GM23338 (cell line): ENCODE measurements at regions not wholly inside any gene's neighbourhood (a gene's known extent, or its start where the extent isn't known, plus 50 kb on each side); places are given as distances from the start of the nearest gene placed in this dataset.

ENCODE experiments used
- CREB1 ChIP-seq: fragments of 250-450 bp; sonication (Bioruptor Pico); IDR thresholded peaks from 2 replicates; pipeline ENCODE4 v1.5.0; 2020; ENCODE audit warnings: low read depth, mild to moderate bottlenecking, moderate library complexity
- EZH2 ChIP-seq: fragments of 200-600 bp; sonication (generic); IDR thresholded peaks from one replicate; pipeline ENCODE4 v1.8.0; 2017; ENCODE audit warnings: antibody characterized with exemption, mild to moderate bottlenecking, low read depth; ENCODE audit not compliant: unreplicated experiment
- EZH2phosphoT487 ChIP-seq: fragments of 200-600 bp; sonication (generic); IDR thresholded peaks from one replicate; pipeline ENCODE4 v1.8.1; 2018; ENCODE audit warnings: antibody characterized with exemption; ENCODE audit not compliant: unreplicated experiment
- JUNB ChIP-seq: IDR thresholded peaks from one replicate; pipeline ENCODE4 v1.6.1; 2016; ENCODE audit warnings: antibody characterized with exemption; ENCODE audit not compliant: unreplicated experiment
- NANOG ChIP-seq: IDR thresholded peaks from 2 replicates; pipeline ENCODE4 v1.6.1; 2016; ENCODE audit warnings: antibody characterized with exemption, borderline replicate concordance
- POLR2AphosphoS5 ChIP-seq: IDR thresholded peaks from 2 replicates; pipeline ENCODE4 v1.6.1; 2016; ENCODE audit warnings: antibody characterized with exemption, low read depth
- STAT1 ChIP-seq: IDR thresholded peaks from one replicate; pipeline ENCODE4 v1.6.1; 2016; ENCODE audit warnings: antibody characterized with exemption; ENCODE audit not compliant: unreplicated experiment
- ZNF114 ChIP-seq: fragments of 250-450 bp; sonication (Bioruptor Pico); IDR thresholded peaks from 2 replicates; pipeline ENCODE4 v1.5.0; 2020; ENCODE audit warnings: mild to moderate bottlenecking, moderate library complexity
- ZNF331 ChIP-seq: fragments of 250-450 bp; sonication (Bioruptor Pico); IDR thresholded peaks from 2 replicates; pipeline ENCODE4 v1.5.0; 2020; ENCODE audit warnings: low read depth, mild to moderate bottlenecking, moderate library complexity
- TF ChIP-seq, protein P1 (sequence below), 2 experiments: fragments of 200-600 bp in 1 of 2; sonication (generic) in 1 of 2; conservative IDR thresholded peaks; 2 replicates each; pipeline versions ENCODE4 v1.5.1 to v1.6.1; 2016 to 2017; ENCODE audit warnings: antibody characterized with exemption in 2 of 2, low read depth in 2 of 2, mild to moderate bottlenecking in 2 of 2, moderate library complexity in 1 of 2
- TF ChIP-seq, protein P2 (sequence below): IDR thresholded peaks from one replicate; pipeline ENCODE4 v1.6.1; 2018; ENCODE audit warnings: antibody characterized with exemption; ENCODE audit not compliant: unreplicated experiment
- TF ChIP-seq, protein P3 (sequence below): IDR thresholded peaks from 2 replicates; pipeline ENCODE4 v1.6.1; 2016; ENCODE audit warnings: antibody characterized with exemption
- TF ChIP-seq, protein P4 (sequence below): fragments of 250-450 bp; sonication (Bioruptor Pico); IDR thresholded peaks from 2 replicates; pipeline ENCODE4 v1.5.0; 2020; ENCODE audit warnings: mild to moderate bottlenecking, moderate library complexity

DNA sequence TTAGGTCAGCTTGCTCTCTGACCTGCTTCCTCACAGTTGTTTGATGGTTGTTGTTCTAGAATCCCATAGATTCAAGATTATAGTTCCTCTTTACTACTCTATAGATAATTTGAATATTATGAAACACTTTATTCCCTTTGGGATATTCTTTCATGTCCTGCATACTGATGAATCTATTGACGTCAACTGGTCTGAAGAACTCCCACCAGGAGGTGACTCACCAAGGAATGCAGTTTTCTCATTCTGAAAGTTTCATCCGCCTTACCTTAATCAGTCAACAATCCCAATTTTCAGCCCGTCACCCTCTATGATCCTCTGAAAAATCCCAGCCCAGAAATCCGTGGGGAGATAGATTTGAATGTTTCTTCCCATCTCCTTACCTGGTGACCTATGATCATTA lies 834.1 kb upstream of the PRMT6 start:
- TF ChIP-seq EZH2 (no peak), POLR2AphosphoS5 (no peak), ZNF114 (CRISPR knock-in tag) (no peak), CREB1 (CRISPR knock-in tag) (no peak), EZH2phosphoT487 (no peak), STAT1 (no peak), JUNB (no peak), ZNF331 (CRISPR knock-in tag) (no peak), NANOG (no peak)
- TF ChIP-seq, protein P1, sequence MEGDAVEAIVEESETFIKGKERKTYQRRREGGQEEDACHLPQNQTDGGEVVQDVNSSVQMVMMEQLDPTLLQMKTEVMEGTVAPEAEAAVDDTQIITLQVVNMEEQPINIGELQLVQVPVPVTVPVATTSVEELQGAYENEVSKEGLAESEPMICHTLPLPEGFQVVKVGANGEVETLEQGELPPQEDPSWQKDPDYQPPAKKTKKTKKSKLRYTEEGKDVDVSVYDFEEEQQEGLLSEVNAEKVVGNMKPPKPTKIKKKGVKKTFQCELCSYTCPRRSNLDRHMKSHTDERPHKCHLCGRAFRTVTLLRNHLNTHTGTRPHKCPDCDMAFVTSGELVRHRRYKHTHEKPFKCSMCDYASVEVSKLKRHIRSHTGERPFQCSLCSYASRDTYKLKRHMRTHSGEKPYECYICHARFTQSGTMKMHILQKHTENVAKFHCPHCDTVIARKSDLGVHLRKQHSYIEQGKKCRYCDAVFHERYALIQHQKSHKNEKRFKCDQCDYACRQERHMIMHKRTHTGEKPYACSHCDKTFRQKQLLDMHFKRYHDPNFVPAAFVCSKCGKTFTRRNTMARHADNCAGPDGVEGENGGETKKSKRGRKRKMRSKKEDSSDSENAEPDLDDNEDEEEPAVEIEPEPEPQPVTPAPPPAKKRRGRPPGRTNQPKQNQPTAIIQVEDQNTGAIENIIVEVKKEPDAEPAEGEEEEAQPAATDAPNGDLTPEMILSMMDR (conservative IDR thresholded peaks at IDR 0.05; ENCODE audit: low read depth in 2 of 2), result no peak
- TF ChIP-seq, protein P2, sequence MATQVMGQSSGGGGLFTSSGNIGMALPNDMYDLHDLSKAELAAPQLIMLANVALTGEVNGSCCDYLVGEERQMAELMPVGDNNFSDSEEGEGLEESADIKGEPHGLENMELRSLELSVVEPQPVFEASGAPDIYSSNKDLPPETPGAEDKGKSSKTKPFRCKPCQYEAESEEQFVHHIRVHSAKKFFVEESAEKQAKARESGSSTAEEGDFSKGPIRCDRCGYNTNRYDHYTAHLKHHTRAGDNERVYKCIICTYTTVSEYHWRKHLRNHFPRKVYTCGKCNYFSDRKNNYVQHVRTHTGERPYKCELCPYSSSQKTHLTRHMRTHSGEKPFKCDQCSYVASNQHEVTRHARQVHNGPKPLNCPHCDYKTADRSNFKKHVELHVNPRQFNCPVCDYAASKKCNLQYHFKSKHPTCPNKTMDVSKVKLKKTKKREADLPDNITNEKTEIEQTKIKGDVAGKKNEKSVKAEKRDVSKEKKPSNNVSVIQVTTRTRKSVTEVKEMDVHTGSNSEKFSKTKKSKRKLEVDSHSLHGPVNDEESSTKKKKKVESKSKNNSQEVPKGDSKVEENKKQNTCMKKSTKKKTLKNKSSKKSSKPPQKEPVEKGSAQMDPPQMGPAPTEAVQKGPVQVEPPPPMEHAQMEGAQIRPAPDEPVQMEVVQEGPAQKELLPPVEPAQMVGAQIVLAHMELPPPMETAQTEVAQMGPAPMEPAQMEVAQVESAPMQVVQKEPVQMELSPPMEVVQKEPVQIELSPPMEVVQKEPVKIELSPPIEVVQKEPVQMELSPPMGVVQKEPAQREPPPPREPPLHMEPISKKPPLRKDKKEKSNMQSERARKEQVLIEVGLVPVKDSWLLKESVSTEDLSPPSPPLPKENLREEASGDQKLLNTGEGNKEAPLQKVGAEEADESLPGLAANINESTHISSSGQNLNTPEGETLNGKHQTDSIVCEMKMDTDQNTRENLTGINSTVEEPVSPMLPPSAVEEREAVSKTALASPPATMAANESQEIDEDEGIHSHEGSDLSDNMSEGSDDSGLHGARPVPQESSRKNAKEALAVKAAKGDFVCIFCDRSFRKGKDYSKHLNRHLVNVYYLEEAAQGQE, result no peak
- TF ChIP-seq, protein P3, sequence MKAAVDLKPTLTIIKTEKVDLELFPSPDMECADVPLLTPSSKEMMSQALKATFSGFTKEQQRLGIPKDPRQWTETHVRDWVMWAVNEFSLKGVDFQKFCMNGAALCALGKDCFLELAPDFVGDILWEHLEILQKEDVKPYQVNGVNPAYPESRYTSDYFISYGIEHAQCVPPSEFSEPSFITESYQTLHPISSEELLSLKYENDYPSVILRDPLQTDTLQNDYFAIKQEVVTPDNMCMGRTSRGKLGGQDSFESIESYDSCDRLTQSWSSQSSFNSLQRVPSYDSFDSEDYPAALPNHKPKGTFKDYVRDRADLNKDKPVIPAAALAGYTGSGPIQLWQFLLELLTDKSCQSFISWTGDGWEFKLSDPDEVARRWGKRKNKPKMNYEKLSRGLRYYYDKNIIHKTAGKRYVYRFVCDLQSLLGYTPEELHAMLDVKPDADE, result no peak
- TF ChIP-seq, protein P4, sequence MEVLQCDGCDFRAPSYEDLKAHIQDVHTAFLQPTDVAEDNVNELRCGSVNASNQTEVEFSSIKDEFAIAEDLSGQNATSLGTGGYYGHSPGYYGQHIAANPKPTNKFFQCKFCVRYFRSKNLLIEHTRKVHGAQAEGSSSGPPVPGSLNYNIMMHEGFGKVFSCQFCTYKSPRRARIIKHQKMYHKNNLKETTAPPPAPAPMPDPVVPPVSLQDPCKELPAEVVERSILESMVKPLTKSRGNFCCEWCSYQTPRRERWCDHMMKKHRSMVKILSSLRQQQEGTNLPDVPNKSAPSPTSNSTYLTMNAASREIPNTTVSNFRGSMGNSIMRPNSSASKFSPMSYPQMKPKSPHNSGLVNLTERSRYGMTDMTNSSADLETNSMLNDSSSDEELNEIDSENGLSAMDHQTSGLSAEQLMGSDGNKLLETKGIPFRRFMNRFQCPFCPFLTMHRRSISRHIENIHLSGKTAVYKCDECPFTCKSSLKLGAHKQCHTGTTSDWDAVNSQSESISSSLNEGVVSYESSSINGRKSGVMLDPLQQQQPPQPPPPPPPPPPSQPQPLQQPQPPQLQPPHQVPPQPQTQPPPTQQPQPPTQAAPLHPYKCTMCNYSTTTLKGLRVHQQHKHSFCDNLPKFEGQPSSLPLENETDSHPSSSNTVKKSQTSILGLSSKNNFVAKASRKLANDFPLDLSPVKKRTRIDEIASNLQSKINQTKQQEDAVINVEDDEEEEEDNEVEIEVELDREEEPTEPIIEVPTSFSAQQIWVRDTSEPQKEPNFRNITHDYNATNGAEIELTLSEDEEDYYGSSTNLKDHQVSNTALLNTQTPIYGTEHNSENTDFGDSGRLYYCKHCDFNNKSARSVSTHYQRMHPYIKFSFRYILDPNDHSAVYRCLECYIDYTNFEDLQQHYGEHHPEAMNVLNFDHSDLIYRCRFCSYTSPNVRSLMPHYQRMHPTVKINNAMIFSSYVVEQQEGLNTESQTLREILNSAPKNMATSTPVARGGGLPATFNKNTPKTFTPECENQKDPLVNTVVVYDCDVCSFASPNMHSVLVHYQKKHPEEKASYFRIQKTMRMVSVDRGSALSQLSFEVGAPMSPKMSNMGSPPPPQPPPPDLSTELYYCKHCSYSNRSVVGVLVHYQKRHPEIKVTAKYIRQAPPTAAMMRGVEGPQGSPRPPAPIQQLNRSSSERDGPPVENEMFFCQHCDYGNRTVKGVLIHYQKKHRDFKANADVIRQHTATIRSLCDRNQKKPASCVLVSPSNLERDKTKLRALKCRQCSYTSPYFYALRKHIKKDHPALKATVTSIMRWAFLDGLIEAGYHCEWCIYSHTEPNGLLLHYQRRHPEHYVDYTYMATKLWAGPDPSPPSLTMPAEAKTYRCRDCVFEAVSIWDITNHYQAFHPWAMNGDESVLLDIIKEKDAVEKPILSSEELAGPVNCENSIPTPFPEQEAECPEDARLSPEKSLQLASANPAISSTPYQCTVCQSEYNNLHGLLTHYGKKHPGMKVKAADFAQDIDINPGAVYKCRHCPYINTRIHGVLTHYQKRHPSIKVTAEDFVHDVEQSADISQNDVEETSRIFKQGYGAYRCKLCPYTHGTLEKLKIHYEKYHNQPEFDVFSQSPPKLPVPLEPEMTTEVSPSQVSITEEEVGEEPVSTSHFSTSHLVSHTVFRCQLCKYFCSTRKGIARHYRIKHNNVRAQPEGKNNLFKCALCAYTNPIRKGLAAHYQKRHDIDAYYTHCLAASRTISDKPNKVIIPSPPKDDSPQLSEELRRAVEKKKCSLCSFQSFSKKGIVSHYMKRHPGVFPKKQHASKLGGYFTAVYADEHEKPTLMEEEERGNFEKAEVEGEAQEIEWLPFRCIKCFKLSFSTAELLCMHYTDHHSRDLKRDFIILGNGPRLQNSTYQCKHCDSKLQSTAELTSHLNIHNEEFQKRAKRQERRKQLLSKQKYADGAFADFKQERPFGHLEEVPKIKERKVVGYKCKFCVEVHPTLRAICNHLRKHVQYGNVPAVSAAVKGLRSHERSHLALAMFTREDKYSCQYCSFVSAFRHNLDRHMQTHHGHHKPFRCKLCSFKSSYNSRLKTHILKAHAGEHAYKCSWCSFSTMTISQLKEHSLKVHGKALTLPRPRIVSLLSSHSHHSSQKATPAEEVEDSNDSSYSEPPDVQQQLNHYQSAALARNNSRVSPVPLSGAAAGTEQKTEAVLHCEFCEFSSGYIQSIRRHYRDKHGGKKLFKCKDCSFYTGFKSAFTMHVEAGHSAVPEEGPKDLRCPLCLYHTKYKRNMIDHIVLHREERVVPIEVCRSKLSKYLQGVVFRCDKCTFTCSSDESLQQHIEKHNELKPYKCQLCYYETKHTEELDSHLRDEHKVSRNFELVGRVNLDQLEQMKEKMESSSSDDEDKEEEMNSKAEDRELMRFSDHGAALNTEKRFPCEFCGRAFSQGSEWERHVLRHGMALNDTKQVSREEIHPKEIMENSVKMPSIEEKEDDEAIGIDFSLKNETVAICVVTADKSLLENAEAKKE (CRISPR knock-in tag), result no peak
